SK-N-SH treated with all-trans-retinoic acid at 6 μM for 48 hours (cell line): ENCODE measurements at regions not wholly inside any gene's neighbourhood (a gene's known extent, or its start where the extent isn't known, plus 50 kb on each side); places are given as distances from the start of the nearest gene placed in this dataset.
A peak's percentile ranks its signal among the peaks of the same experiment; 100 is the strongest.

Experiments
- ATAC-seq: fragments of 200-7000 bp; cut with Tn5 transposase; 3 replicates; pipeline ENCODE4 v1.9.1; 2020; ENCODE audit warnings: mild to moderate bottlenecking, moderate library complexity
- ARNTL ChIP-seq: fragments of 450-650 bp; formaldehyde crosslinking; IDR thresholded peaks from 2 replicates; pipeline ENCODE4 v1.5.0; 2020; ENCODE audit warnings: low read depth, mild to moderate bottlenecking, moderate library complexity, borderline replicate concordance
- BACH2 ChIP-seq: fragments of 250-450 bp; sonication (Bioruptor Pico); IDR thresholded peaks from 2 replicates; pipeline ENCODE4 v1.9.0; 2021; ENCODE audit warnings: mild to moderate bottlenecking, borderline replicate concordance
- CSDC2 ChIP-seq: fragments of 250-450 bp; sonication (Bioruptor Pico); IDR thresholded peaks from 2 replicates; pipeline ENCODE4 v1.5.0; 2020; ENCODE audit warnings: mild to moderate bottlenecking, moderate library complexity
- CSRNP3 ChIP-seq: fragments of 250-450 bp; sonication (Bioruptor Pico); IDR thresholded peaks from 2 replicates; pipeline ENCODE4 v1.5.1; 2021; ENCODE audit warnings: mild to moderate bottlenecking, moderate library complexity
- ESRRG ChIP-seq: fragments of 250-450 bp; sonication (Bioruptor Pico); IDR thresholded peaks from 2 replicates; pipeline ENCODE4 v1.6.1; 2021; ENCODE audit warnings: mild to moderate bottlenecking
- GLIS3 ChIP-seq: fragments of 250-450 bp; sonication (Bioruptor Pico); IDR thresholded peaks from 2 replicates; pipeline ENCODE4 v1.5.0; 2020; ENCODE audit warnings: mild to moderate bottlenecking, moderate library complexity
- OSR1 ChIP-seq: fragments of 250-450 bp; sonication (Bioruptor Pico); IDR thresholded peaks from 2 replicates; pipeline ENCODE4 v1.8.0; 2022; ENCODE audit warnings: moderate library complexity, mild to moderate bottlenecking, inconsistent platforms
- POU6F1 ChIP-seq: fragments of 250-450 bp; sonication (Bioruptor Pico); IDR thresholded peaks from 2 replicates; pipeline ENCODE4 v1.8.0; 2021; ENCODE audit warnings: low read depth, mild to moderate bottlenecking, moderate library complexity, borderline replicate concordance
- RARB ChIP-seq: fragments of 250-450 bp; sonication (Bioruptor Pico); IDR thresholded peaks from 2 replicates; pipeline ENCODE4 v1.8.0; 2021; ENCODE audit warnings: mild to moderate bottlenecking, moderate library complexity
- SNAI2 ChIP-seq: fragments of 250-450 bp; sonication (Bioruptor Pico); IDR thresholded peaks from 2 replicates; pipeline ENCODE4 v1.5.0; 2020; ENCODE audit warnings: mild to moderate bottlenecking, moderate library complexity
- TCF4 ChIP-seq: fragments of 250-450 bp; sonication (Bioruptor Pico); IDR thresholded peaks from 2 replicates; pipeline ENCODE4 v1.8.0; 2021; ENCODE audit warnings: mild to moderate bottlenecking, moderate library complexity, borderline replicate concordance
- TOX ChIP-seq: fragments of 250-450 bp; sonication (Bioruptor Pico); IDR thresholded peaks from 2 replicates; pipeline ENCODE4 v1.8.0; 2021; ENCODE audit warnings: mild to moderate bottlenecking, moderate library complexity, borderline replicate concordance
- ZFP3 ChIP-seq: fragments of 250-450 bp; sonication (Bioruptor Pico); IDR thresholded peaks from 2 replicates; pipeline ENCODE4 v1.5.0; 2020; ENCODE audit warnings: mild to moderate bottlenecking, moderate library complexity
- ZFP30 ChIP-seq: fragments of 450-650 bp; formaldehyde crosslinking; IDR thresholded peaks from 2 replicates; pipeline ENCODE4 v1.5.0; 2022; ENCODE audit warnings: mild to moderate bottlenecking, moderate library complexity
- ZNF565 ChIP-seq: fragments of 450-650 bp; formaldehyde crosslinking; conservative IDR thresholded peaks from 2 replicates; pipeline ENCODE4 v1.5.0; 2020; ENCODE audit warnings: low read depth, mild to moderate bottlenecking, moderate library complexity
- ZNF8 ChIP-seq: fragments of 450-650 bp; formaldehyde crosslinking; IDR thresholded peaks from 2 replicates; pipeline ENCODE4 v1.5.0; 2020; ENCODE audit warnings: mild to moderate bottlenecking, moderate library complexity
- TF ChIP-seq, protein P1 (sequence below): fragments of 250-450 bp; sonication (Bioruptor Pico); IDR thresholded peaks from 2 replicates; pipeline ENCODE4 v1.5.1; 2020; ENCODE audit warnings: low read depth, mild to moderate bottlenecking, moderate library complexity
- TF ChIP-seq, protein P2 (sequence below): fragments of 250-450 bp; sonication (Bioruptor Pico); IDR thresholded peaks from 2 replicates; pipeline ENCODE4 v1.5.0; 2020; ENCODE audit warnings: mild to moderate bottlenecking, moderate library complexity

- TF ChIP-seq ESRRG (CRISPR knock-in tag): no peak
- no peak for TF ChIP-seq ZNF565 (CRISPR knock-in tag)
- no peak for TF ChIP-seq POU6F1 (CRISPR knock-in tag)
- no peak for TF ChIP-seq CSDC2 (CRISPR knock-in tag)
- TF ChIP-seq, all 23 proteins: peak for 0
- no peak for ATAC-seq
Measured at GRCh38 chr5:120788481-120788880, 324.4 kb downstream of the PRR16 start.

- peak; percentile 93 for ATAC-seq
- TF ChIP-seq RARB (CRISPR knock-in tag) (peak; percentile 79; the same call in 1 of the 2 replicates), TOX (CRISPR knock-in tag) (peak; percentile 84), BACH2 (CRISPR knock-in tag) (no peak), ARNTL (CRISPR knock-in tag) (no peak)
- TF ChIP-seq, protein P1, sequence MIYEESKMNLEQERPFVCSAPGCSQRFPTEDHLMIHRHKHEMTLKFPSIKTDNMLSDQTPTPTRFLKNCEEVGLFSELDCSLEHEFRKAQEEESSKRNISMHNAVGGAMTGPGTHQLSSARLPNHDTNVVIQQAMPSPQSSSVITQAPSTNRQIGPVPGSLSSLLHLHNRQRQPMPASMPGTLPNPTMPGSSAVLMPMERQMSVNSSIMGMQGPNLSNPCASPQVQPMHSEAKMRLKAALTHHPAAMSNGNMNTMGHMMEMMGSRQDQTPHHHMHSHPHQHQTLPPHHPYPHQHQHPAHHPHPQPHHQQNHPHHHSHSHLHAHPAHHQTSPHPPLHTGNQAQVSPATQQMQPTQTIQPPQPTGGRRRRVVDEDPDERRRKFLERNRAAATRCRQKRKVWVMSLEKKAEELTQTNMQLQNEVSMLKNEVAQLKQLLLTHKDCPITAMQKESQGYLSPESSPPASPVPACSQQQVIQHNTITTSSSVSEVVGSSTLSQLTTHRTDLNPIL (CRISPR knock-in tag): no peak
Measured at GRCh38 chr5:120789918-120790317, 325.8 kb downstream of the PRR16 start.

GRCh38 chr5:120790339-120790738 is 326.2 kb downstream of the PRR16 start:
- ATAC-seq: peak; percentile 84
- TF ChIP-seq CSDC2 (CRISPR knock-in tag) (no peak), TCF4 (CRISPR knock-in tag) (0 out of 2 replicates have a peak, but pooled peaks have one; percentile 15)

GRCh38 chr5:120792477-120792876 is 328.4 kb downstream of the PRR16 start:
- no peak for ATAC-seq

More at GRCh38 chr5:120792477-120792876, 328.4 kb downstream of the PRR16 start:
- TF ChIP-seq TCF4 (CRISPR knock-in tag) (no peak), SNAI2 (CRISPR knock-in tag) (no peak), POU6F1 (CRISPR knock-in tag) (no peak), CSDC2 (CRISPR knock-in tag) (no peak), RARB (CRISPR knock-in tag) (no peak), GLIS3 (CRISPR knock-in tag) (no peak), ZFP30 (CRISPR knock-in tag) (no peak), BACH2 (CRISPR knock-in tag) (no peak), CSRNP3 (CRISPR knock-in tag) (no peak), ZFP3 (CRISPR knock-in tag) (no peak), OSR1 (CRISPR knock-in tag) (no peak), ZNF8 (no peak), ARNTL (CRISPR knock-in tag) (no peak)
- TF ChIP-seq, protein P1 (CRISPR knock-in tag): no peak
- TF ChIP-seq, protein P2, sequence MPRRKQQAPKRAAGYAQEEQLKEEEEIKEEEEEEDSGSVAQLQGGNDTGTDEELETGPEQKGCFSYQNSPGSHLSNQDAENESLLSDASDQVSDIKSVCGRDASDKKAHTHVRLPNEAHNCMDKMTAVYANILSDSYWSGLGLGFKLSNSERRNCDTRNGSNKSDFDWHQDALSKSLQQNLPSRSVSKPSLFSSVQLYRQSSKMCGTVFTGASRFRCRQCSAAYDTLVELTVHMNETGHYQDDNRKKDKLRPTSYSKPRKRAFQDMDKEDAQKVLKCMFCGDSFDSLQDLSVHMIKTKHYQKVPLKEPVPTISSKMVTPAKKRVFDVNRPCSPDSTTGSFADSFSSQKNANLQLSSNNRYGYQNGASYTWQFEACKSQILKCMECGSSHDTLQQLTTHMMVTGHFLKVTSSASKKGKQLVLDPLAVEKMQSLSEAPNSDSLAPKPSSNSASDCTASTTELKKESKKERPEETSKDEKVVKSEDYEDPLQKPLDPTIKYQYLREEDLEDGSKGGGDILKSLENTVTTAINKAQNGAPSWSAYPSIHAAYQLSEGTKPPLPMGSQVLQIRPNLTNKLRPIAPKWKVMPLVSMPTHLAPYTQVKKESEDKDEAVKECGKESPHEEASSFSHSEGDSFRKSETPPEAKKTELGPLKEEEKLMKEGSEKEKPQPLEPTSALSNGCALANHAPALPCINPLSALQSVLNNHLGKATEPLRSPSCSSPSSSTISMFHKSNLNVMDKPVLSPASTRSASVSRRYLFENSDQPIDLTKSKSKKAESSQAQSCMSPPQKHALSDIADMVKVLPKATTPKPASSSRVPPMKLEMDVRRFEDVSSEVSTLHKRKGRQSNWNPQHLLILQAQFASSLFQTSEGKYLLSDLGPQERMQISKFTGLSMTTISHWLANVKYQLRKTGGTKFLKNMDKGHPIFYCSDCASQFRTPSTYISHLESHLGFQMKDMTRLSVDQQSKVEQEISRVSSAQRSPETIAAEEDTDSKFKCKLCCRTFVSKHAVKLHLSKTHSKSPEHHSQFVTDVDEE (CRISPR knock-in tag): no peak
